Left renal pelvis (tissue), 4 donors: ENCODE measurements at regions not wholly inside any gene's neighbourhood (a gene's known extent, or its start where the extent isn't known, plus 50 kb on each side); places are given as distances from the start of the nearest gene placed in this dataset.
A peak's percentile ranks its signal among the peaks of the same experiment; 100 is the strongest.

Experiments
- DNase-seq, 4 donors: peaks; one replicate each; pipeline ENCODE4 v3.0.0-alpha.2; 2013; ENCODE audit warnings: low read depth in 4 of 4, low spot score in 3 of 4

DNA sequence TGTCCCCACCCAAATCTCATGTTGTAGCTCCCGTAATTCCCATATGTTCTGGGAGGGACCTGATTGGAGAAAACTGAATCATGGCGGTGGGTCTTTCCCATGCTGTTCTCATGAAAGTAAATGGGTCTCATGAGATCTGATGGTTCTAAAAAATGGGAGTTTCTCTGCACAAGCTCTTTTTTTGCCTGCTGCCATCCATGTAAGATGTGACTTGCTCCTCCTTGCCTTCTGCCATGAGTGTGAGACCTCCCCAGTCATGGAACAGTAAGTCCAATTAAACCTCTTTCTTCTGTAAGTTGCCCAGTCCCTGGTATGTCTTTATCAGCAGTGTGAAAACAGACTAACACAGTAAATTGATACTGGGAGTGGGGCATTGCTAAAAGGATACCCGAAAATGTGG lies 1218.4 kb upstream of the CITED2 start:
- no peak for DNase-seq

DNA sequence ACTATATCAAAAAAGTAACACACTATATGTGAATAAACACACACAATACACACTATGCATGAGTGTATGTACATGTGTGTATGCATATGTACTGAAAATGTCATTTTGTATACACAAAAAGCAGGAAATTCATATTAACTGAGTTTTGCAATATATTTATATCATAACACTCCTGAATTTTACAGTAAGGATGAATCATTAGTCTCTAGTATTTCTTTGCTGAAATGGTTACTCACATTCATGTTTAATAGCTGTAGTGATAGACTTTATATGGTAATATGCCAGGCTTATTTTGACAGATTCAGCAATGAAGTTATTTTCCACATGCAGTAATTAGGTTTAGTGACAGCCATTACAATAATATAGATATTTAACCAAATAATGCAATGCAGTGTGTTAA lies 1216.2 kb upstream of the CITED2 start:
- no peak for DNase-seq

DNA sequence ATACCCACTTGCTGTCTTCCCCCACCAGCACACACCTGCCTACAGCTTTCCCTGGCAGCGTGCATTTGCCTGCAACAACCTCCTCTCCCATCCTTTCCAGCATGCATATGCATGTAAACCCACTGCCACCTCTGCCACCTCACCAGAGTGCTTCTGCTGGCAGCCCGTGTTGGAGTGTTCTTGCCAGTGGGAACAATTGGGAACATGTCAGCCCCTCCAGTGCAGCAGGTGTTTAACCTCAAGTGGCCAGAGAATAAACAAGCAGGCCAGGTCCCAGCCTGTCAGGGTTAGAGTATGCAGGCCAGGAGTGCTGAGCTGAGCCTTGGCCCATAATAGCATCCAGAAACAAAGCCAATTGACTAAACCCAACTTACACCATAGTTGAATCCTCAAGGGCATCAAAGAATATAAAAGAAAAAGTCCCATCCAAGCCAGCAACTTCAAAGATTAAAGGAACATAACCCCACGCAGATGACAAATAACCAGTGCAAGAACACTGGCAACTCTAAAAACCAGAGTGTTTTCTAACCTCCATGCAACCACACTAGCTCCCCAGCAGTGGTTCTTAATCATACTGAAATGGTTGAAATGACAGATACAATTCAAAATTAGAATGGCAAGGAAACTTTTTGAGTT lies 1212.1 kb upstream of the CITED2 start:
- DNase-seq = no peak

DNA sequence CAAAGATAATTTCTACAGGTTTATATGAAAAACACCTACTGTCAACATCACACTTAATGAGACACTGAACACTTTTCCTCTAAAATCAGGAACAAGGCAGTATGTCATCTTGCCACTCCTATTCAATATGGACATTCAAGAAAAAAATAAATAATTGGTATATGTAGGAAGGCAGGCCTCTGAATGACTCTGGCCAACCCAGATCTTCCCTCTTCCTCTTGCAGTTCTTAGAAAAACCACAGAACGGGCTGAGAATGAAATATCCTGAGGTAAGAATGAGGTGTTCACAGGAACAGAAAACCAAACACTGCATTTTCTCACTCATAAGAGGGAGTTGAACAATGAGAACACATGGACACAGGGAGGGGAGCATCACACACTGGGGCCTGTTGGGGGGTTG lies 1207.2 kb upstream of the CITED2 start:
- no peak for DNase-seq

DNA sequence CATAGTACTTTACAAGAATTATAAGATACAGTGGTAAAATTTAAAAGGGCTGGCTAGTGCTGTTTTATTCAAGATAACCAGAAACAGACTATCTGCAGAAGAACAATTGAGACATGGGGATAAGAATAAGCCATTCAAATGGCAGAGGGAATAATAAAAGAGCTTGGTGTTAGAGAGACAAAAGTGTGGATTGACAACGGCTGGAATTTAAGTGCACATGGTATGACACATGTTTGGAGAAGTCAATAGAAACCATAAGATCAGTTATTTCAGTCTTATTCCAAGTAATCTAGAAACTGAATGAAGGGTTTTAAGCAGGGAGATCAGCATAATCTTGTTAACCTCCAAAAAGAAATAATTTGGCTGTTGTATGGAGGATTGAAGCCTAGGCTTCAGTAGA lies 1205.5 kb upstream of the CITED2 start:
- no peak for DNase-seq

DNA sequence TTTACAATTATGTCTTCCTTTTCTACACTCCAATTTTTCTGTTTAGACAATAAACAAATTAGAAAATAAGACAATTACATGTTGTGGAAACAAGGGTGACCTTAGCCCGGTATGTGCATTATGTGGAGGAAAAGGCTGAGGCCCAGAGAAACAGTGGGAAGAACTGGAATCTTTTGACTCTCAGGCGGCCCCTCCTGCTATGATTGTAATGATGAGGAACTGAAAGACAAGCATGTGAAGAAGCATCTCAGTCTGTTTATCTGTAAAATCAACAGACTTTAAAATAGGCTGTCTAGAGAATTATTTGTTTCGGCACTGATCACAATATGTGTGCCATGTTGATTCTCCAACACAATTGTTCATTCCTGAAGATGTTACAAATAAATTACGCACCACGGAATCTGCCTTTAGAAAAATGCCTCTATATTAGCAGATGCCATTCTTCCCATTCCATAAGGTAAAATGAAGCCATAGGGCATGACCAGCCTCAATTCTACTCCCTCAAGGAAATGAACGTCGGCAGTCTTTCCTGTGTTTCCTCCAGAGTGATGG lies 1201.6 kb upstream of the CITED2 start:
- no peak for DNase-seq

DNA sequence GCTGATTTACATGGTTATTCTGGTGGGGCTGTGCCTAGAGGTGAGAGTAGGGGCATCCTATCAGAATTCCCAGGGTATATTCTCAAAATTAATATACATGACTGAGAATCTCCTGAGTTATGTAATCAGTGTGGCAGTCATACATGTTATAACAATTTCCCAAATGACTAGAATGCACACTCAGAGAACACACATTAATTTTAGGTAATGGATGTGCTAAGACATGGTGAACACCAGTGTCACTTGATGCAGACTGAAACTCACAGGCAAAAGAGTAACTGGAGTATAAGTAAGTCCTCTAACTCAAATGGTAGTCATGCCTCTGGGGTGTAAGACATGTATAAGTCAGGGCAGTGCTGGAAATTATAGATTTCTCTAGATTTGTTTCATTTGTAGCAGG lies 1198.4 kb upstream of the CITED2 start:
- DNase-seq = no peak

DNA sequence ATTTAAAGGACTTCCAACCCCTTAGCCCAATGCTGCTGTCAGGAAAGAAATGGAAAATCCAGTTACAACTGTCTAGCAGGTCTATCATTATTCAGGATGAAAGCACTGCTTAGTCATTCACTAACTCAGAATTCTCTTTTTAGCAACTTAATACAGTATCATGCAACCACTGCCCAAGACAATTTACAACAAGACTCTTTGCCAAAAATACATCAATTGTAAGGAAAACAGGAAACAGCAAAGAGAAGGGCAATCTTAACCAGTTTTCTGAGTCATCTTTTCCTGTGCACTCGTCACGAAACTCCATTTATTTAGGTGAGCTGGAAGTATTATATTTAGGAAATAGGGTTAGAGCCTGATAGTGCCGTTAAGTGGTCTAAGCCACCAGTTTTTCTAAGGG lies 1197.7 kb upstream of the CITED2 start:
- no peak for DNase-seq

DNA sequence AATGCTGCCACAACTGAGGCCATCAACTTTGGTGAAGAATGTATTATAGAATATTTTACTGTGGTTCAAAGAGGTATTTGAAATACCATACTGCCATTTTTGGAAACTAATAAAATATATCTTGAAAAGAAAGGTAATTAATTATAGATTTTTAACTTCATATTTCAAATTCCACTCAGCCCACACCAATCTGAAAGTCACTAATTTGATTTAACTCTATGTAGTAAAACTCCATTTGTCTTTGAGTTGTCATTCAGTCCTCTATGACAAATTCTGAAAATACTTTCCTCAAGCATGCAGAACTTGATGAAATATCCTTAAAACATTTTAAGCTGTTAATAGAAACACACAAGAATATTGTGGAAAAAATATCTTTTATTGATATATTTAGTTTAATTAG lies 1196.7 kb upstream of the CITED2 start:
- no peak for DNase-seq

DNA sequence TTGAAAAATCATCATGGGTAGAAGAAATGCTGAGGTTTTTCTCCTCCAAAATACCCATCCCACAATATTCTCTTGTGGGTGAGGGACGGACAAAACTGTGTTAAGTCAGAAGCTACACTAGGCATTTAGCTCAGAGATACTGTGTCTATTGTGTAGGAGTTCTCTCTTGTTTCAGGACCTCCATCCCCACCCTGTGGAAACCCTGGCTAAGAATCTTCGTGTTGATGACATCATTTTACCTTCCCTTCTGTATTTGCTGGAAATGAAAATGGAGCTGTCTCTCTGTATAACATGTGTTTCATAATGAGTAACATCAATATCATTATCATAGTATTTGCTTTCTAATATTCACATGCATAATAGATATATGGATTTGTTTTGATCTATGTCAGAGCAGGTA lies 1193.0 kb upstream of the CITED2 start:
- no peak for DNase-seq

DNA sequence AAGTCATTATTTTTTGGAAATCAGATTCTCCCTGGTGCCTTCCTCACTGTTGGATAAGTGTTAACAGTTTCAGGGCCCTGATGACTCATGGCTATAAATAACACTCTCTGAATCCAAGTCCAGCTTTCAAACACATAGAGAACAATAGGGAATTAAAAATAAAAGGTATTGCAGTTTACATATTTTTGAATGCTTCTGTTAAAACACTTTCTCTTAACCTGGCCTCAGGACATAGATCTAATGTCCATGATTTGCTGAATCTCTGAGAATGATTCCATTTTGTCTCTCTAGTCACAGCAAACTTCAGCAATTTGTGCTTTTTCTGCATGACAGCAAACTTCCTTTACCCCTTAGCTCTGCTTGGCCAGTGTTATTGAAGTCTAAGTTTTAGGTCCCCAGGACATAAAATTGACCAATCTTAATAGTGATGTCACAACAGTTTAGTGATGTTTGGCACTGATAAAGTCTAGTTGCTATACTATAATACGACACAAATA lies 1192.4 kb upstream of the CITED2 start:
- DNase-seq = peak in 1 of 4 donors; percentile 2

DNA sequence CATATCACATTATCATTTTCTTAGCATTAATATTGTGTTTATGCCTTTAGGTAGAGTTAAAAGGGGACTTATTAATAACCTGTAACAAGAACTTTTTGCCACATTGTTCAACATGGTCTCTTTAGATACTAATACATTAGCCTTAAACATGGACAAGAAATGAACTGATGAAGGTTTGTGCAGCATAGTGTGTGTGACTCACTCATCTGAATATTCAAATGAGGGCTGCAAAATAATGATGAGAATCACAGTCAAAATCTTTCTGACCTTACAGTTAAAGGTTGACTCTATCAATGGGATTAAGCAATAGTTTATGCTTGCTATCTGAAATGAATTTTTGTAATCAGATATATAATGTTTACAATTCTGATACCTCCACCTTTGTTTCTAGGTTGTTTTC lies 1189.3 kb upstream of the CITED2 start:
- DNase-seq = no peak

DNA sequence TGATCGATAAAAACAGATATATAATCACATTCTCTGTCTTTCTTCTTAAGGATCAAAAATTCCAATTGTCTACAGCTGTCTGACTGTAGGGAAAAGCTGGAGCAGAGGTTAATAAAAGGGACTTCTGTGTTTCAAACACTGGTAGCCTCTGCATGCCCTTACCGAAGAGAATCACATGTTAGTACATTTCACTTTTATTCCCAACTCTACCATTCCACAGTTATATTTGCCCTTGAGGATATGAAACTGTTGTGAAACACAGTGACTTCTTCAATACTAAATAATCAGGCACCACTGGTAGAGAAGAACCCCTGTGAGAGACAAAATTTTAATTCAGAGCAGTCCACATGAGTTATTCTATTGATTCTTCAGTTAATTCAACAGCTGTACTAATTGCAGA lies 1187.3 kb upstream of the CITED2 start:
- DNase-seq = no peak

DNA sequence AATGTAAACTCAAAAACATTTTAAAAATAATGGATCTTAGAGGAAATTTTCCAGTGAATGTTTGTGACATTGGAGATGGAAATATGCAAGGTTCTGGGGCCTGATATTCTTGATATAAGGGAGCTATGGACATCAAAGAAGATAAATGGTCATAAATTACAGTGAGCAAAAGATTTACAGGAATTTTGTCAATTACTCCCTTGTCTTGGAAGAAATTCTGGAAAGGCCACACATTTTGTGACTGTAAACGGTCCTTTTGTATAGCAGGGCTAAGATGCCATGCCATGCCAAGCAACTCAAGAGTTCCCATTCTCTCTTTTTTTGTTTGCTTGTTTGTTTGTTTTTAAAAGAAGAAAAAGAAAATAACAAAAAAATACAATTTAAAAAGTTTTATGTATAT lies 1186.2 kb upstream of the CITED2 start:
- DNase-seq = no peak

DNA sequence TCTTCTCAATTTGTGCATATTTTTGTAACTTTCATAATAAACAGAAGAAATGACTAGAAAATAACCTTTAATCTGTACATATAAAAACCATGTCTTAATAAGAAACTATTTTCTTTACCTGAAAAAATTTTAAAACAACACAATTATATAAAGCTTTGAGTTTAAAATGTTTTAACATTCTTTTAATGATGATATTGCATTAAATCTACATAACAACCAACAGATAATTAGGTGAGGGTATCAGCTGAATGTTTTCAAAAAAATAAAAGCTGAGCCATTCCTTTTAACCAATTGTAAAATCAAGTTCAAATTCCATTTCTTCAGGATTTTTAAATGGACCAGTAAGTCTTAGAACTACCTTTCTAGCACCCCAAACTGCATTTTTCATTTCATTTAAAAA lies 1185.0 kb upstream of the CITED2 start:
- DNase-seq = no peak

DNA sequence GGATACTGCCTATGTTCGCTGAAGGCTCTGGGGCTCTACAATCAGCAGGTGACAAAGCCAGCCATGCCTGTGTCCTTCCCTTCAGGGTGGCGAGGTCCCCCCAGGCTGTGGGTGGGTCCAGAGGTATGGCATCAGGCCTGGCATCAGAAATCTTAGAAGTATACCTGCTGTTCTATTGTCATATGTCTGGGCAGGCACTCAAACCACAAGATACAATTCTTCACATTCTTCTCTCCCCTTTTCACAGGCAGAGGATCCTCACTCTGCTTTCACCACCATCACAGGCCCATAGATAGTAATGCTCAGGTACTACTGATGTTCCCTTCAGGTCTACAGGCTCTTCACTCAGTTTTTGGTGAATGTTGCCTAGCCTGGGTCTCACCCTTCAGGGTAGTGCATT lies 1180.0 kb upstream of the CITED2 start:
- no peak for DNase-seq

DNA sequence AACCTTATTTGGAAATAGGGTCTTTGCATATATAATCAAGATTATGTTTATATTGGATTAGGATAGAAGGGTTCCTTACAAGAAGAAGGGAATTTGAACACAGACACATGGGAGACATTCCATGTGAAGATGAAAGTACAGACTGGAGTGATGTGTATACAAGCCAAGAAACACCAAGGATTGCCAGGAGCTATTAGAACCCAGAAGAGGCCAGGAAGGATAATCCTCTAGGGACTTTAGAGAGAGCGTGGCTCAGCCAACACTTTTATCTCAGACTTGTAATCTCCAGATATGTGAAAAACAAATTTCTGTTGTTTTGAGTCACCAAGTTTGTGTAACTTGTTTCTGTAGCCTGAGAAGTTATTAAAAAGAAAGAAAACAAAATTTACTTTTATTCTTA lies 1173.9 kb upstream of the CITED2 start:
- DNase-seq = no peak

DNA sequence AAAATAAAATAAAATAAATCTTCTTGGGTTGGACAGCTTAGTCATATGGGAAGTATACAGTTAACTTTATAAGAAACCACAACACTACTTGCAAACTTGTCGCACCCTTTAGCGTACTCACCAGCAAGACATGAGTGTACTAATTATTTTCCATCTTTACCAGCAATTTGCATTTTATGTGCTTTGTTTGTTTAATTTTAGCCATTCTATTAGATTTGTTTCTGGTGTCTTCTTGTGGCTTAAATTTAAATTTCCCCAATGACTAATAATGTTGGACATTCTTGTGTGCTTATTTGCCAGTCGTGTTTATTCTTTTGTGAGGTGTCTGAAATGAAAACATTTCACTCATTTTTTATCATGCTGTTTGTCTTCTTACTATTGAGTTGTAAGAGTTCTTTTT lies 1172.2 kb upstream of the CITED2 start:
- DNase-seq = no peak

DNA sequence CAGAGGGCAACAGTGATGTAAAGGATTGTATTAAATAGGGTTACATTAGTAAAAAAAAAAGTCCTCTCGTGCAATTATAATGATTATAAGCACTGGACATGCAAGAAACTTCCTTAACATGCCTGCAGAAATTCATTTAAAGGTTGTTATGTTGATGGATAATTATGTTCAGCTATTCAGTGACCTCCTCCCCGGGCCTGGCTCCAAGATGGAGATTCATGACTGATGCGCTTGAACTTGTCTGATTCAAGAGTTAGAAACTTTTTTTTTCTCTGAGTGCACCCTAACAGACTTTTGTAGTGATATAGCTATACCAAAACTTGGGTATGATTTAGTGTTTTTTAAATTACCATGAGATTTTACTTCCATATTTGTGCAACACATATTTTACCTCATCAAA lies 1170.0 kb upstream of the CITED2 start:
- no peak for DNase-seq

DNA sequence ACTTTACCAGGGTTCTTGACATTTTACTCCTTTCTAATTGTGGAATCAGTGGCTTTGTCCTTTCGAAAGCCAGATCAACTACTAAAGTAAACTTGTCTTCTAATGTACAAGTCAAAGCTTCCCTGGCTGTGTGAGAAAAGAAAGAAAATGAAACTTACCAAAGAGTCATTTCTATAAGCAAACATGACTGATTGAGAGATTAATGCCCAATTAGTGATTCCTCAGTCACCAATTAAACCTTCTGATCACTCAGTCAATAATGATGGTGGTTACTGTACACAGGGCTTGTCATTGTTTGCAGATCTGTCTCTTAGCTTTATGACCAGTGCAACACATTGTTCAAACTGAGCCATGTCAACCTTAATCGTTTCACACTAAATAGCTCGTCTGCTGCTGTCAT lies 1168.4 kb upstream of the CITED2 start:
- DNase-seq = no peak

DNA sequence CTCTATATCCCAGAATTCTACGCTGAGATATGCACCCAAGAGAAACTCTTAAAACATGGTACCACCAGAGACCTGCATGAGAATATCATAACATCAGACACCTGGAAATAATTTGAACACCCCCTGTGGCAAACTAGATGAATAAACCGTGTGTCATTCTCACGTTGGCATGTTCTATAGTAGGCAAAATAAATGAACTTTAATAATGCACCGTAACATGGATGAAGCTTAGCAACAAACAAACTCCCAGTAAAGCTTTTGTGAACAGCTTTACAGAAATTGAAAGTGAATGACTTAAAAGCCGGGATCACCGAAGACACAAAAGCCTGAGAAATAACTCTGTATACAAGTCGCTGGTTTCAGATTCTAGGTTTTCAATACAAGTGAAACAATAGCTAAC lies 1166.8 kb upstream of the CITED2 start:
- DNase-seq = no peak

DNA sequence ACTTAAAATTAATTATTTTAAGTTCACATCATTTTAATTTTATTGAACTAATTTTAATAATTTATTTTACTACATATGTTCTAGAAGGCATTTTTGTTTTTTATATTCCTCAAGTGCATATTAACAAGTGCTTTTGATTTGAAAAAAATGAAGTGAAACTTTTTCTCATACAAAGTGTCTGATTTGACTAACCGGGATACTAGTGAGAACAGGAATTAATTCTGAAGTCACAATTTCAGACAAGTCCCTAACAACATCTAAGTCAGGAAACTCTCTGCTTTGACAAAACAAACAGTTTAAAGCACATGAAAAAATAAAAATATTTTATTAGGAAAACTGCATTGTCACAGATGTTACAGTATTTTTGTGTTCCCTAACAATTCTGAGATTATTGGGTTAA lies 1166.3 kb upstream of the CITED2 start:
- DNase-seq = no peak

DNA sequence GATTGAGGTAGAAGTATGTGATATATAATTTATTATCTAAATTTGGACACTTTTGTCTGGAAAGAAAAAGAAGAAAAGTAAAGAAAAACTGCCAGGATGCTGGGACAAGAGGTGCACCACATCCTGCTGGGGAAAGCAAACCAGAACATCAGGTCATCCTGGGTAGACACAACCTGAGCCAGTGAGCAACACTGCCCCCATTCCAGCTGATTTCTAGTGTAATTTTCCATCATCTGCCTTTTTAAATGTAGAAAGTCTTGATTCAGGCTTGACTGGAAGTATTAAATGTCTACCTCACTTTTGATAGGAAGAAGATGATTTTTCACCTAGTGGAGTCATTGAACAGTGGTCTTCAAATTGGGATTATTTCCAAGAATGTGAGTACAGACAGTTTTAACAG lies 1164.5 kb upstream of the CITED2 start:
- DNase-seq = no peak
